HPDE6-E6E7 (cell line): ENCODE measurements at regions not wholly inside any gene's neighbourhood (a gene's known extent, or its start where the extent isn't known, plus 50 kb on each side); places are given as distances from the start of the nearest gene placed in this dataset.

Experiments
- DNase-seq: peaks from one replicate; pipeline ENCODE4 v3.0.0; 2011; ENCODE audit warnings: missing footprints; ENCODE audit errors: extremely low spot score

GRCh38 chr6:90730151-90730673 lies 143.3 kb upstream of the MAP3K7 start:
- no peak for DNase-seq

DNA sequence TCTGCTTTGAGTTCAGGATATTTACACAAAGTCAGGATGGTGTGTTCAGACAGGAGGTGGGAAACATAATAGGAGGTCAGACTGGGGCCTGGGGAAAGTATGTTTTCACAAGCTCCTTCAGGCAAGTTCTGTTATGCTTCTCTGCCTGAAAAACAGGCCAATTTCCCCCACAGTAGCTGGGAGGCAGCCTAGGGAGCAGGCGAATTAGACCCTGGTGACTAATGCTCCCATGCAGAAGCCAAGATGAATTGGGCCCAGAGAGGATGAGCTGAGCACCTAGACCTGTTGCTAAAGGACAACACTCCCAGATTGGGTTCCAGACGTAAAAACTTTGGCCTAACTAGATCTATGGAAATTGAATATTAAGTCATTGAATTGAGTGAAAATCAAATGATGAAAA lies 142.2 kb upstream of the MAP3K7 start:
- DNase-seq: no peak

DNA sequence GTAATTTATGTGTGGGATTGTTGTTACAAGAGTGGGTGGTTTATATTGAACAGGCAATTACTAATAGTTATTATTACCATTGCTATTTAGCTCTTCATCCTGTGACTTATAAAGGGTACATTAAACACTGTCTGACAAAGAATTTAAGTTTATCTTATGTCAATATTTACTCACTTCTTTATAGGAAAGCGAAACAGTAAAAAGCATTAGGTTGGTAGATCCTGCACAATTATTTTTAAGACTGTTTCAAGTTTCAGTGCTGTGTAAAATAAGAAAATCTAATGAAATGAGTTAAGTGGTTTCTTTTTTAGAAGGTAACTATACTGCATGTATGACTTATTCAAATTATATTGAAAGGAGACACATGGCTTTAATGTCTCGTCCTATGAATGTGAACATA lies 135.8 kb upstream of the MAP3K7 start:
- DNase-seq: no peak

GRCh38 chr6:90720404-90720803 lies 133.5 kb upstream of the MAP3K7 start:
- no peak for DNase-seq

DNA sequence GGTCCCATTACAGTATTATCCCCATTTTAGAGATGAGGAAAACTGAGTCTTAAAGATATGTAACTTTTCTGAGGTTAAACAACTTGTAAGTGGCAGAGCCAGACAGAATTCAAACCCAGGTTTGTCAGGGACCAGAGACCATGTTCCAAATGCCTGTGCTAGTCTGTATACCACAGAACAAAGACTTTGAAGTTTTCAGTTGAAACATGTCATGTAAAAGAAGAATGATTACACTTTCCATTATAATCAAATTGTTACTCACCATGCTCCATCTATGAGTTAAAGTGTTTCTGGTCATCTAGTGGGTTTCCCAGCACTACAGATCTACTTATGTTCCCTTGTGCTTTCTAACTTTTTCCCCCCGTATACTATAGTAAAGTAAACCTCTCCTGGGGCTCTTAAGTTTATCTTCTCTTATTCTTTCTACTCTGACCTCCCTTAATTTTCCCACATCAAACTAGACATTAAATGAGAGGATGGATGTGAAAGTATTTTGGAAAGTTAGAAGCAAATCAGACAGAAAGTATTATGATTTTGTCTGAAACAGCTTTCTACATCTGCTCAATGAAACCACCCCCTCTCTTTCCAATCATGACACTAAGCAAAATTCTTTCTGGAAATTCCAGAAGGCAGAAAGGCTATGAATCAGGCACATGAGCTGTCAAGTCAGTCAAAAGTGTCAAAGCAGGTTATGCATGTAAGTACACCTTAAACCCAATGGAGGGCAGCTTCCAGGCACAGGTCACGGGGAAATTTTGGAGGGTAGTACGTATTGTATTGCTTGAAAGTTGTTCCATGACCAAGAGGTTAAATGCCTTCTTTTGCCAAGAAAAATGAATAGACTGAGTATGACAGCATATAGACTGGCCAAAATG lies 132.7 kb upstream of the MAP3K7 start:
- DNase-seq: peak; percentile 21

GRCh38 chr6:90716376-90716775 lies 129.5 kb upstream of the MAP3K7 start:
- DNase-seq: no peak

DNA sequence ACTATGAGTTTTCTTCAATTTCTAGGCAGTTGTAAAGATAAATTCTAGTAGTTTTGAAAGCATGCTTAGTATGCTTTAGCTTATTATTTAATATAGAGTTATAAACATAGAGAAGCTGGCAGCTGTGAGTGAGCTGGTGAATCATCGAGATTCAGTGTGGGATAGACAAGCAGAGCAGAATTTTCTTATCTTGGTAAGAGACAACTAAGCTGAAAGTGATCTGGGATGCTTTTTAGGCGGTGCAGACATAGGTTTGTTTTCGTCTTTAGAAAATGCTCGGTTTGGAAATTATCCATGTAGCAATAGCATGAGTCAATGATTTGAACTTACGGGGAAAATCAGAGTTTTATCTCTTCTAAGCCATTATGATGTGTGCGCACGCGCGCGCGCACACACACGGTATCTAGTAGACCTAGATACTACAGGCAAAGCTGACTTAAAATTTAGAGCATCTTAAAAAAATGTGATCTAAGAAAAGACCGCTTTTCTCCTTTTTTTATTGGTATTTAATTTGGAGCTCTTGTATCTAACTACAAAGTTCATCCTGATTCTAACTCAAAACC lies 128.3 kb upstream of the MAP3K7 start:
- no peak for DNase-seq

DNA sequence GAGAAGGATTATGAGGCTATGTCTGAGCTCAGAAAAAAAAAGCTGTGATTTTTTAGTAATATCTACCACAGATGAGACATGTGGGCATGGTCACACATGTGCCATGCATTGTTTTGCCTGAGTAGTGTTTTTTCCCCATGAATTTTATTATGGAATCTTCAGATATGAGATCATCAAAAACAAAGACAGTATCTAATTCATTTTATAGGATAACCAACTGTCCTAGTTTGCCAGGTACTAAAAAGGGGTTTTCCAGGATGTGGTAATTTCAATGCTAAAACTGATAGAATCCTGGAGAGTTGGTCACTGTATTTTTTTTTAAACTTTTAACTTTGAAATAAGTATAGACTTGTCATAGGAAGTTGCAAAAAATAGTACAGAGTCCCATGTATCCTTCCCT lies 127.4 kb upstream of the MAP3K7 start:
- DNase-seq: no peak

GRCh38 chr6:90712114-90712513 lies 125.2 kb upstream of the MAP3K7 start:
- no peak for DNase-seq

- no peak for DNase-seq
Observed at GRCh38 chr6:90709431-90709996, 122.6 kb upstream of the MAP3K7 start.

DNA sequence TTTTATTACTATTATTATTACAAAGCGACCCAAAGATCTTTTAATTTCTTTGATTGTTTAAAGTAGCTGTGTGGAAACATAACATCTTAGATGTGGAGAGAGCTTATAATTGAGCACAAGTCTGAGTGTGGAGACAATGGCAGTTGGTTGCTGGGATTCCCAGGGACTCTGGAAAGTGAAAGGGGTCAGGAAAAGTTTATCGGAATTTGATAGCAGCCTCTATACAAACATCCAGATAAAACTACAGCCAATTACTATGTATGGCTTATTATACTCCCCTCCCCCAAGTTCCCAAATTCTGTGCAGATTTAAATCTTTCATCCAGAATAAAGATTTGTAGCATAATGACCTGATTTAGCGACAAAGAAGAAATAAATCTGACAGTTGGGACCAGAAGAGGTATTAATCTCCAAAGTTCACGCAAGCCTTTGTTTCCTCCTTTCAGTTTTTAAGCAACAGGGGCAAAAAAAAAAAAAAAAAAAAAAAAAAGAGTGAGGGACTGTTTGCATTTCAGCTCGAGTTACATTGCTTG lies 121.4 kb upstream of the MAP3K7 start:
- DNase-seq: no peak

- no peak for DNase-seq
Observed at GRCh38 chr6:90707246-90707645, 120.4 kb upstream of the MAP3K7 start.

DNA sequence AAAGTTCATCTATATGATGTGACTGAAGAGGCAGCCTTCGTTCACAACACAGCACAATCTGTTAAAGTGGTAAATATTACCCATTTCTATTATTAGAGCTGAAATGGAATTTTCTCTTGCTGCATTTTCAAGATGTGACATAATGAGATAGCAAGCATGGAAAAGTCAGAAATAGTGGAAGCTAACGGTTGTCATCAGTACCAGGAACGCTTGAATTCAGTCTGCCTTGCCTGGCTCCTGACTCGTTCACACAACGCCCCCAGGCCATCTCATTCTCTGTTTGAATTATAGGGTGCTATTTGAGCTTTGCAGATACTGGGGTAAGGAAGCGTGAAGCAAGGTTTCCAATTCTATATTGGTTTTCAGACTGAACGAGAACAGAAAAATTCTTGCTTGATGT lies 116.5 kb upstream of the MAP3K7 start:
- DNase-seq: no peak

- DNase-seq: no peak
Observed at GRCh38 chr6:90701926-90702325, 115.1 kb upstream of the MAP3K7 start.

DNA sequence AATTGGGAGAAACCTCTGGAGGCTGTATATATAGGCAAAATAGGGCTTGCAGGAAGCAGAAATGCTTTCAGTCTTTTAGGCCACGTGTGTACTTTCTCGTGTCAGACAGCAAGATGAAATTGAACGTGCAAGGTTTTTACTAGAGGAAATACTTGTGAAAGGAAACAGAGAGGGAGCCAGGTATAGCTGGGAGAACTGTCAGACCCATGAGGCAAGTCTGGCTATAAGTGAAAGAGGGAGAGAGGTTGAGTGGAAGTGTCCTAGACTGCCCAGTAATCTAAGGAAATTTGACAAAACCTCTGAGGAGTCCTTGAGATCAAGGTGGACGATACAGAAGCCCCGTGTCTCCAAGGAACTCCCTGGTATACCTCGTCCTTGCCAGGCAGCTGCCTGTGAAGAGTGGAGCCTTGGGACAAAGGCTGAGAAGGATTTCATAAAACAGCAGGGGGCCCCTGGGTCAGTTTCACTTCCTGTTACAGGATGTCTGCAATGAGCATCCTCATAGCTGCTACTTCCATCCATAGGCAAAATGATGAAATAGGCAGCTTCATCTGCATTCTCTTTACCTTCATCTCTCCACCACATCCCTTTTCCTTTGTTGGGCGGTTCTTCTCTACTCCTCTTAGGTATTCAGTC lies 114.4 kb upstream of the MAP3K7 start:
- no peak for DNase-seq

GRCh38 chr6:90695316-90695715 lies 108.4 kb upstream of the MAP3K7 start:
- DNase-seq: no peak

GRCh38 chr6:90694802-90695201 lies 107.9 kb upstream of the MAP3K7 start:
- DNase-seq: no peak

DNA sequence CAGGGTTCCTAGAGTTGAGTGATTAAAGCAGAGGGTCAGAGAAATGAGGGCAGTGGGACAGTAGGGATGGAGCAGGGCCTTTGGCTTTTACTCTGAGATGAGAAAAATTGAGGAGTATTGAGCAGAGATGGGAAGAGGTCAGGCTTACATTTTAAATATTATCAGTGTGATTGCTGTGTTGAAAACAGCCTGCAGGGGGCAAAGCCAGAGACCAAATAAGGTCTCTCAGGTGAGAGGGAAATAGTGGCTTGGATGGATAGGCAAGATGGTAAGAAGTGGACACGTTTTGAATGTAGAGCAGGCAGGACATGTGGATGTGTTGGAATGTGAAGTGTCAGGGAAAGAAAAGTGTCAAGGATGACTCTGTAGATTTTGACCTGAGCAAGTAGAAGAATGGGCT lies 105.0 kb upstream of the MAP3K7 start:
- peak; percentile 7 for DNase-seq

DNA sequence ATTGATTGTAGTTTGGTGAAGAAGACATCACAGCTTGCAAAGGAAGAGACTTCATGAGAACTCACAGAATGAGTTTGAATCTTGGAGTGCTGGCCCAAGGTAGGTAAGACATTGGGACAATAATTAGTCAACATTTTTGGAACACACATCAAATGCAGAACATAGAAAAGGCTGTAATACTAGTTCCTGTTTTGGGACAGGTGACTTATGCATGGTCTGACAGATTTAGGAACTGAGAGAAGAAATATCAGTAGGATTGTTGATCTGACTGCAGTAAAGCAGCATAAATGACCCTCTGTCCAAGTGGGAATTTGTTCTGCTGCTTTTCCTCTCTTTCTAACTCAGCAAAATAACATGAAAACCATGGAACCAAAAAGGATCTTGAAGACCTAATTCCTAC lies 102.3 kb upstream of the MAP3K7 start:
- no peak for DNase-seq

- DNase-seq: no peak
Observed at GRCh38 chr6:90687775-90688380, 101.0 kb upstream of the MAP3K7 start.

DNA sequence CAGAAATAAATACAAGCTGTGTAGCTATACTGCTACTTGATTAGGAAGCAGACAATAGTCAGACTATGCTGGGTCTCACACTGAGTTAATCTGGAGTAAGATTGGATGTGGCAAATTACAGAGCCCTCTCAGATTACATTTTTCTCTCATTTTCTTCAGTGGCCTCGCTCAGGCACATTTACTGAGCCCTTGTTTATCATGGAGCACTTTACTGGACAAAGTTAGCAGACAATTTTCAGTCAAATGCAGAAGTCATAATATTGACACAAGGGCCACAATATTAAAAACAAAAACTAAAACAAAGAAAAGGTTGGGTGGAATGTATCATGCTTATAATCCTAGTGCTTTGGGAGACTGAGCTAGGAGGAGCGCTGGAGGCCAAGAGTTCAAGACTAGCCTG lies 95.0 kb upstream of the MAP3K7 start:
- no peak for DNase-seq
